GM12801 (cell line): ENCODE measurements at regions not wholly inside any gene's neighbourhood (a gene's known extent, or its start where the extent isn't known, plus 50 kb on each side); places are given as distances from the start of the nearest gene placed in this dataset.

Experiments
- CTCF ChIP-seq: IDR thresholded peaks from one replicate; pipeline ENCODE4 v1.5.1; 2011; ENCODE audit warnings: control low read depth; ENCODE audit not compliant: insufficient read length; ENCODE audit errors: extremely low read depth

- TF ChIP-seq CTCF = no peak
Observed at GRCh38 chr3:21290557-21290956, 460.5 kb downstream of the ZNF385D start.

DNA sequence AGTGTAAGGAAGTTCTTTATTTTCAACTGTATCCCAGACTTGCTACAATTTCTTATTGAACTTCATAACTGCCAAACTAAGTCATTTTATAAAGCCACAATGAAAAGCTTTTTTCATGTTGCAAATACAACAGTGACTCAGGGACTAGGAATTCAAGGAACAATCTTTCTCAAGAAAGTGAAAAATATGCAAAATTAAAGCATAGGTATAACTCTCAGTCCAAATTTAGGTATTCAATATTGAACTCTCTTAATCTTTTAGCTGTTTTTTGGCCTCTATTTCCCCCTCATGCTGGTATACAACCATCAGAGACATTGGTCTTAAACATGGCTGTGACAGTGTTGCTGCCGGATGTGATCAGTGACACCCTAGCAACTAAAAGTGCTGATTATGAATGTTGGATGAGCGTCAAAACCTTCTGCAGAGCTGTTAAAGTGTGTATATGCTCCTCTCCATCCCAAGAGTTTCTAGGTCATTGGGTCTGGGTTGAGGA is 476.9 kb downstream of the ZNF385D start:
- TF ChIP-seq CTCF = no peak

DNA sequence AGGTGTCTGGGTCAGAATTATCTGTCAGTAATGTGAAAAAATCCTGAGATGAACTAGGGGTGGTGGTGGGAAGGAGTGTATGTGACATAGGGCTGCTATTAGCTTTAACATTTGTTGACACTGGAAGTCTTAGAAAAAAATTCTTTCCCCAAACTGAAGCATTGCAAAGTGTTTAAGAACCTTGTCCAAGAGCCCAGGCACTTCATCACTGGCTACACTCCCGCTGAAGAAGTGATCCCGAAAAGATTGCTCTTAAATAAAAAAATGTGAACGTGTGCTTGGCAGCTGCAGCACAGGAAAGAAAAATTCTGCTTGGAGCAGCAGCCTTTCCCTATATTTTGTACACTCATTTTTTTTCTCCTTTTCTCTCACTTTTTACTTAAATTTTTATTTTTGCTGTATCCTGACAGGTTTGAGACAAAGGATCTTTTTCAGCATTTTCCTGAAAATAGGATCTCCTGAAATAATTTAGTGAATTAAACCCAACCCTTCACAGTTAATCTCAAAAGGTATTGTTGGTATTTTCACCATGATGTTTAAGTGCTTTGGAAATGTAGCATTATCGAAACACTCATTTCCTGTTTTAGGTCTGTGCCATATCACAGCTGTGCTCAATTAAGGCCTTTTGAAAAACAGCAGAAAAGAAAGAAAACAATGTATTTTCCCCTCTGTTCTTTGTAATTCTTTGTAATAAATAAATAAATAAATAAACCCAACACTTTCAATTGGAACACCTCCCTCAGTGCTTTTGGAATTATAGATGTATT is 477.6 kb downstream of the ZNF385D start:
- TF ChIP-seq CTCF = no peak

DNA sequence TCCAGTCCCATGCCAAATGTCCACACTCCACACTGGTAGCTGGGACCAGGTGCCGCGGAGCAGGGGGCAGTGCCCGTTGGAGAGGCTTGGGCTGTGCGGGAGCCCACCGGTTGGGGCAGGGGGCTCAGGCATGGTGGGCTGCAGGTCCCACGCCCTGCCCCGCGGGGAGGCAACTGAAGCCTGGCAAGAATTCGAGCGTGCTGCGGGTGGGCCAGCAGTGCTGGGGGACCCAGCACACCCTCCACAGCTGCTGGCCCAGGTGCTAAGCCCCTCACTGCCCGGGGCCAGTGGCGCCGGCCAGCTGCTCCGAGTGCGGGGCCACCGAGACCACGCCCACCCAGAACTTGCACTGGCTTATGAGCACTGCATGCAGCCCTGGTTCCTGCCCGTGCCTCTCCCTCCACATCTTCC is 479.4 kb downstream of the ZNF385D start:
- TF ChIP-seq CTCF = no peak

DNA sequence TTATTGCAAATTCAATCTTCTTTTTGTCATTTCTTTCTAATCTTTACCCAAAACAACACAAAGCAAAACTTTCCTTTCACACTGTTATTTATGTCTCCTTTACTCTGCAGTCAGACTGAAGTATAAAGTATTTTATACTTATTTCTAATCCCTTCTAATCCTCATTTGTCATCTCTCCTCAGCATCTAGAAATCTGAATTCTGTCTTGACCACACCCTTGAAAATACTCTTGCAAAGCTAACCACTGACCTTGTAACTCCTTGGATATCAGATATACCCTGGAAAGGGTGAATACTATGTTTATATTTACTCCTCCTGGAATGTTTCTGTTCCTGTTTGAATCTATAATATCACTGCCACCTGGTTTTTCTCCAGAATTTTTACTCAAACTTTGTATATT is 481.1 kb downstream of the ZNF385D start:
- no peak for TF ChIP-seq CTCF

DNA sequence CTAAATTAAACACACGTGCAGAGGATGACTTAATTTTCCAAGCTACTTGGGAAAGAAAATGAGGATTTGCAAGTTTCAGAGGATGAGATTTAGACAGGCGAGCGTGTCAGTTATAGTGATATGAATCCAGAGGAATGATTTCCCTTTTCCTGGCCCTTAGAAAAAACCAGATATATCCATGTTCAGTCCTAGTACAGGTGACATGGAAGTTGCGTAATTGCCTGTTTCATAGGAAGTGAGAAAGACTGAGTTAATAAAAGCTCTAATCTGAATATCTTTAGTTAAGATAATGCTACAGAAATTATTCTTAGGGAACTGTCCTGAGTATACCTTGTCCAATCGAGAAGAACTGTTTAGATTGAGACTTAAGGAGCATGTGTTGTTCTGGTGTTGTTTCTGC is 490.5 kb downstream of the ZNF385D start:
- no peak for TF ChIP-seq CTCF

GRCh38 chr3:21259896-21260295 is 491.1 kb downstream of the ZNF385D start:
- no peak for TF ChIP-seq CTCF

DNA sequence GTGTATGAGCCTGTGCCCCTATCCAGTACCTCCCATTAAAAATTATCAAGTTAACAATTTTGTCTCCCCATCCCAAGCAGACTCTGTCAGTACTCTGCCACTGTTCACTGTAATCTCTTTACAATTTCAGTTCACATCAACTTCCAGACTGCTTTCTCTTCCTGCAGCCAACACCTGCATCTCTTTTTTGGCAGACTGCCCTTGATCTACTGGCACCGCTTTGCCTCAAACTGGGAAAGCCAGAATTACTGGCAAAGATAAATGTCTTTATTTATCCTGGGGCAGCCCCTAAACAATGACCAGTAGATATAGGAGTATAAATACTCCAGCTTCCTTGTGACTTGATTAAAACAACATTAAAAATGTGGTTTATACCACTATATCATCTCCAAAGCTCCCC is 494.1 kb downstream of the ZNF385D start:
- TF ChIP-seq CTCF = no peak
